Prostate gland (tissue), 2 donors: ENCODE measurements at regions not wholly inside any gene's neighbourhood (a gene's known extent, or its start where the extent isn't known, plus 50 kb on each side); places are given as distances from the start of the nearest gene placed in this dataset.

Experiments used
- DNase-seq: peaks from one replicate; pipeline ENCODE4 v3.0.0-alpha.2; 2019; ENCODE audit warnings: low spot score
- H3K27ac ChIP-seq, 2 donors: fragments of 200-600 bp; sonication (generic); 2 replicates each; pipeline ENCODE4 v1.5.1; 2017 to 2019
- H3K27me3 ChIP-seq: fragments of 200-600 bp; sonication (generic); replicated peaks from 2 replicates; pipeline ENCODE4 v1.5.1; 2019; ENCODE audit not compliant: insufficient read depth
- H3K36me3 ChIP-seq, 2 donors: fragments of 200-600 bp; sonication (generic); 1 replicate in 1 of 2; 2 replicates in 1 of 2; pipeline versions ENCODE4 v1.5.1 to v1.8.1; 2017 to 2019
- H3K4me1 ChIP-seq: fragments of 200-600 bp; sonication (generic); replicated peaks from 2 replicates; pipeline ENCODE4 v1.5.1; 2019
- H3K4me3 ChIP-seq, 2 donors: fragments of 200-600 bp; sonication (generic); 2 replicates each; pipeline ENCODE4 v1.5.1; 2017 to 2019
- H3K9me3 ChIP-seq: fragments of 200-600 bp; sonication (generic); 2 replicates; pipeline ENCODE4 v1.5.1; 2017
- POLR2A ChIP-seq: fragments of 450-650 bp; IDR thresholded peaks from one replicate; pipeline ENCODE4 v1.6.1; 2016; ENCODE audit warnings: antibody characterized with exemption, mild to moderate bottlenecking
- POLR2AphosphoS5 ChIP-seq: sonication (generic); formaldehyde crosslinking; IDR thresholded peaks from one replicate; pipeline ENCODE4 v1.6.1; 2017; ENCODE audit warnings: antibody characterized with exemption
- WGBS: methylation state at CpG from one replicate; pipeline ENCODE4 v1.1.5; 2018; 5-methylcytosine and 5-hydroxymethylcytosine counted together
- intact Hi-C: fragments of 100-400 bp; cut with DNase I; formaldehyde crosslinking; loops from one replicate; pipeline ENCODE4 v1.14.2; 2022
- TF ChIP-seq, protein P1 (sequence below), 4 experiments: fragments of 200-600 bp in 2 of 4; fragments of 450-650 bp in 2 of 4; sonication (generic) in 2 of 4; IDR thresholded peaks; 1 replicate in 3 of 4; 2 replicates in 1 of 4; pipeline ENCODE4 v1.5.1; 2016 to 2019; ENCODE audit warnings: antibody characterized with exemption in 4 of 4, mild to moderate bottlenecking in 2 of 4, moderate library complexity in 2 of 4

GRCh38 chr12:118694128-118694775 is 287.1 kb upstream of the SRRM4 start:
- Histone ChIP-seq H3K4me1 (no peaks in the 10 kb centered on the region), H3K27me3 (no peaks in the 10 kb centered on the region), H3K4me3 (no peak overlapping the region), H3K36me3 (no peaks in the 10 kb centered on the region), H3K27ac (no peak overlapping the region), H3K9me3 (no peaks in the 10 kb centered on the region)
- TF ChIP-seq POLR2AphosphoS5 (no peak), POLR2A (no peak)
- TF ChIP-seq, protein P1, sequence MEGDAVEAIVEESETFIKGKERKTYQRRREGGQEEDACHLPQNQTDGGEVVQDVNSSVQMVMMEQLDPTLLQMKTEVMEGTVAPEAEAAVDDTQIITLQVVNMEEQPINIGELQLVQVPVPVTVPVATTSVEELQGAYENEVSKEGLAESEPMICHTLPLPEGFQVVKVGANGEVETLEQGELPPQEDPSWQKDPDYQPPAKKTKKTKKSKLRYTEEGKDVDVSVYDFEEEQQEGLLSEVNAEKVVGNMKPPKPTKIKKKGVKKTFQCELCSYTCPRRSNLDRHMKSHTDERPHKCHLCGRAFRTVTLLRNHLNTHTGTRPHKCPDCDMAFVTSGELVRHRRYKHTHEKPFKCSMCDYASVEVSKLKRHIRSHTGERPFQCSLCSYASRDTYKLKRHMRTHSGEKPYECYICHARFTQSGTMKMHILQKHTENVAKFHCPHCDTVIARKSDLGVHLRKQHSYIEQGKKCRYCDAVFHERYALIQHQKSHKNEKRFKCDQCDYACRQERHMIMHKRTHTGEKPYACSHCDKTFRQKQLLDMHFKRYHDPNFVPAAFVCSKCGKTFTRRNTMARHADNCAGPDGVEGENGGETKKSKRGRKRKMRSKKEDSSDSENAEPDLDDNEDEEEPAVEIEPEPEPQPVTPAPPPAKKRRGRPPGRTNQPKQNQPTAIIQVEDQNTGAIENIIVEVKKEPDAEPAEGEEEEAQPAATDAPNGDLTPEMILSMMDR (IDR thresholded peaks at IDR 0.05): no peak
- intact Hi-C loops: no loop called here
- DNase-seq: no peak
- WGBS: 79% methylated on average over 11 of the region's 11 CpGs

GRCh38 chr12:118704527-118705241 is 276.7 kb upstream of the SRRM4 start:
- WGBS: 52% methylated on average over 5 of the region's 5 CpGs

DNA sequence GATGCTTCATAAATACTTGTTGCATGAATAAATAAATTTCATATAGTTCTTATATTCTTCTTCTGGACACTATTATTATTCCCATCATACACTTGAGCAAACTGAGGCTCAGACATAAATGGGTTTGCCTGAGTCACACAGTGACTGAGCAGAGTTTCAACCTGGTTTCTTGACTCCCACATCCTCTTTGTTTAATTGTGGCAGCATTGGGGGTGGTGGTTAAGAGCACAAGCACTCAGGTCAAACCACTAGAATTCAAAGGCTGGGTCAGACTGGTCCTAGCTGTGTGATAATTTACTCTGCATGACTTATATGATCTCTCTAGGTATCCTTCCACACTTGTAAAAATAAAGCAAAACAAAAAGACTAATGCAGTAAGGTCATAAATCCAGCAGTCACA is 274.9 kb upstream of the SRRM4 start:
- no peak overlapping the region for H3K4me3 ChIP-seq
- no peak overlapping the region for H3K27ac ChIP-seq
- intact Hi-C loops: no loop called here
- H3K9me3 ChIP-seq: no peaks in the 10 kb centered on the region
- DNase-seq: no peak
- H3K27me3 ChIP-seq: peaks cover 3% of the 10 kb centered on the region
- no peak for TF ChIP-seq POLR2AphosphoS5
- TF ChIP-seq, protein P1 (IDR thresholded peaks at IDR 0.05): no peak
- no peak for TF ChIP-seq POLR2A
- no peaks in the 10 kb centered on the region for H3K36me3 ChIP-seq
- H3K4me1 ChIP-seq: no peaks in the 10 kb centered on the region

More at GRCh38 chr12:118704527-118705241, 276.7 kb upstream of the SRRM4 start:
- no peaks in the 10 kb centered on the region for H3K9me3 ChIP-seq
- no peak for TF ChIP-seq POLR2AphosphoS5
- TF ChIP-seq, protein P1 (IDR thresholded peaks at IDR 0.05): no peak
- TF ChIP-seq POLR2A: no peak
- H3K27ac ChIP-seq: no peak overlapping the region
- H3K4me3 ChIP-seq: no peak overlapping the region
- intact Hi-C loops: no loop called here
- no peaks in the 10 kb centered on the region for H3K4me1 ChIP-seq
- peaks cover 3% of the 10 kb centered on the region for H3K27me3 ChIP-seq
- no peaks in the 10 kb centered on the region for H3K36me3 ChIP-seq
- DNase-seq: no peak

DNA sequence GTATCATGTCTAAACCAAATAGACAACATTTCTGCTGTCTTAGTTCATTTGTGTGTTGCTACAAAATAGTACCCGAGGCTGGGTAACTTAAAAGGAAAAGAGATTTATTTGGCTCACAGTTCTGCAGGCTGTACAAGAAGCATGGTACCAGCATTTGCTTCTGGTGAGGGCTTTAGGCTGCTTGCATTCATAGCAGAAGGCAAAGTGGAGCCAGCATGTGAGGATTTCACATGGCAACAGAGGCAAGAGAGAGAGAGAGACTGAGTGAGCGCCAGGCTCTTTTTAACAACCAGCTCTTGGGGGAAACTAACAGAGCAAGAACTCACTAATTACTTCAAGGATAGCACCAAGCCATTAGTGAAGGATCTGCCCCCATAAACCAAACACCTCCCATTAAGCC is 271.4 kb upstream of the SRRM4 start:
- intact Hi-C loops: no loop called here
- no peaks in the 10 kb centered on the region for H3K9me3 ChIP-seq
- TF ChIP-seq POLR2AphosphoS5 (no peak), POLR2A (no peak)
- TF ChIP-seq, protein P1 (IDR thresholded peaks at IDR 0.05): no peak
- no peaks in the 10 kb centered on the region for H3K36me3 ChIP-seq
- H3K4me3 ChIP-seq: no peak overlapping the region
- H3K27me3 ChIP-seq: peaks cover 3% of the 10 kb centered on the region
- 69% methylated on average over 2 of the region's 2 CpGs for WGBS
- no peak for DNase-seq
- no peaks in the 10 kb centered on the region for H3K4me1 ChIP-seq
- H3K27ac ChIP-seq: no peak overlapping the region

- no peaks in the 10 kb centered on the region for H3K4me1 ChIP-seq
- intact Hi-C loops: no loop called here
- TF ChIP-seq POLR2A: no peak
- TF ChIP-seq POLR2AphosphoS5: no peak
- TF ChIP-seq, protein P1 (IDR thresholded peaks at IDR 0.05): no peak
Observed at GRCh38 chr12:118711185-118711584, 270.2 kb upstream of the SRRM4 start.

More at GRCh38 chr12:118711185-118711584, 270.2 kb upstream of the SRRM4 start:
- no peak for DNase-seq
- H3K27me3 ChIP-seq: no peaks in the 10 kb centered on the region
- no peaks in the 10 kb centered on the region for H3K36me3 ChIP-seq
- no peak overlapping the region for H3K4me3 ChIP-seq
- H3K9me3 ChIP-seq: no peaks in the 10 kb centered on the region
- H3K27ac ChIP-seq: no peak overlapping the region
- WGBS: 73% methylated on average over 1 of the region's 1 CpG
